ENCODE measurements at regions not wholly inside any gene's neighbourhood (a gene's known extent, or its start where the extent isn't known, plus 50 kb on each side); places are given as distances from the start of the nearest gene placed in this dataset.

GRCh38 chr10:47189802-47190201 lies 110.2 kb upstream of the GDF10 start:
- TF ChIP-seq, protein P1, sequence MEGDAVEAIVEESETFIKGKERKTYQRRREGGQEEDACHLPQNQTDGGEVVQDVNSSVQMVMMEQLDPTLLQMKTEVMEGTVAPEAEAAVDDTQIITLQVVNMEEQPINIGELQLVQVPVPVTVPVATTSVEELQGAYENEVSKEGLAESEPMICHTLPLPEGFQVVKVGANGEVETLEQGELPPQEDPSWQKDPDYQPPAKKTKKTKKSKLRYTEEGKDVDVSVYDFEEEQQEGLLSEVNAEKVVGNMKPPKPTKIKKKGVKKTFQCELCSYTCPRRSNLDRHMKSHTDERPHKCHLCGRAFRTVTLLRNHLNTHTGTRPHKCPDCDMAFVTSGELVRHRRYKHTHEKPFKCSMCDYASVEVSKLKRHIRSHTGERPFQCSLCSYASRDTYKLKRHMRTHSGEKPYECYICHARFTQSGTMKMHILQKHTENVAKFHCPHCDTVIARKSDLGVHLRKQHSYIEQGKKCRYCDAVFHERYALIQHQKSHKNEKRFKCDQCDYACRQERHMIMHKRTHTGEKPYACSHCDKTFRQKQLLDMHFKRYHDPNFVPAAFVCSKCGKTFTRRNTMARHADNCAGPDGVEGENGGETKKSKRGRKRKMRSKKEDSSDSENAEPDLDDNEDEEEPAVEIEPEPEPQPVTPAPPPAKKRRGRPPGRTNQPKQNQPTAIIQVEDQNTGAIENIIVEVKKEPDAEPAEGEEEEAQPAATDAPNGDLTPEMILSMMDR (IDR thresholded peaks at IDR 0.05; ENCODE audit: low read depth, low read length, missing input control), result no peak
- TF ChIP-seq MAX (IDR thresholded peaks at IDR 0.05) (no peak), TAF1 (conservative IDR thresholded peaks at IDR 0.05) (no peak), EGR1 (IDR thresholded peaks at IDR 0.05; ENCODE audit: low read depth in 2 of 2) (no peak), REST (IDR thresholded peaks at IDR 0.05) (no peak), YY1 (IDR thresholded peaks at IDR 0.05) (no peak), FOXA1 (IDR thresholded peaks at IDR 0.05) (no peak), JUND (IDR thresholded peaks at IDR 0.05) (no peak), RAD21 (IDR thresholded peaks at IDR 0.05) (no peak), GABPA (IDR thresholded peaks at IDR 0.05 in 1 of 2, conservative IDR thresholded peaks at IDR 0.05 in 1 of 2) (no peak), NR2F2 (IDR thresholded peaks at IDR 0.05) (no peak), HNF4A (conservative IDR thresholded peaks at IDR 0.05) (no peak), RXRA (IDR thresholded peaks at IDR 0.05) (no peak)
- TF ChIP-seq, protein P2, sequence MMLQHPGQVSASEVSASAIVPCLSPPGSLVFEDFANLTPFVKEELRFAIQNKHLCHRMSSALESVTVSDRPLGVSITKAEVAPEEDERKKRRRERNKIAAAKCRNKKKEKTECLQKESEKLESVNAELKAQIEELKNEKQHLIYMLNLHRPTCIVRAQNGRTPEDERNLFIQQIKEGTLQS (IDR thresholded peaks at IDR 0.05), result no peak

Measured in liver (tissue), 3 donors.